GM19043 (cell line): ENCODE measurements at regions not wholly inside any gene's neighbourhood (a gene's known extent, or its start where the extent isn't known, plus 50 kb on each side); places are given as distances from the start of the nearest gene placed in this dataset.

Experiments used
- ATAC-seq: cut with Tn5 transposase; IDR thresholded peaks from one replicate; pipeline ENCODE4 v1.9.1; 2021; ENCODE audit warnings: low read depth; ENCODE audit not compliant: unreplicated experiment

DNA sequence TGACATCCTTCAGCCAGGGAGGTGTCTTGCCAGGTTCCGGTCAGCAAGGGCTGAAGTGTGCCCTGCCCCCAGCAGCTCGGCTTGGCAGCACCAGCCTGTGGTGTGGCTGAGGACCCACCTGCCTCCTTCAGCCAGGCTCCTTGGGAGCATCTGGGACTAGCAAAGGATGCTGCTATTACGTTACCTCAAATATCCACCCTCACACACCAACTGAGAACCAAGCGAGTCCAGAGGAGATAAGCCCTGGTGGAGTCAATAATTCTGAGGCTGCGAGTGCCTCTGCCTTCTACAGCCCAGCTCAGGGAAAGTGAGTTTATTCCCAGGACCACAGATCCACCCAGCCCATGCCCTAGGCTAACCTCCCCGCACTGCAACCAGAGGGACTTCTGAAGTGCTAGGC, 57.1 kb upstream of the FSTL4 start:
- no peak for ATAC-seq

DNA sequence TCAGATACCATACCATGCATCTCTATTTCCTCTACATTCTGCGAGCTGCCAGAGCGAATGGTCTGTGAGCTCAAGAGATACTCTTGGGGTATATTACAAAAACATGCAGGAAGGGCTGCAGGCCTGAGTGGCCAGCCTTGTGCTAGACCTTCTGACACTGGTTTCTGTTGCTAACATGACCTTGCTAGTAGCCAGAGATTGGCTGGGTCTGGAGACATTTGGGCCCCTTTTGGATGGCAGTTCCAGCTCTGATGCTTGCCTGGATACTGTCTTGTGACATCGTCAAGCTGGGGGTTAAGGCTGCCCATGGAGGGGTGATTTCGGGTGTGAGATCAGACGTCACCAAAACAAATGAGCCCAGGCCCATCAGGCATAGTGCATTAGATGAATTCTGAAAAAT, 56.1 kb upstream of the FSTL4 start:
- ATAC-seq = no peak

DNA sequence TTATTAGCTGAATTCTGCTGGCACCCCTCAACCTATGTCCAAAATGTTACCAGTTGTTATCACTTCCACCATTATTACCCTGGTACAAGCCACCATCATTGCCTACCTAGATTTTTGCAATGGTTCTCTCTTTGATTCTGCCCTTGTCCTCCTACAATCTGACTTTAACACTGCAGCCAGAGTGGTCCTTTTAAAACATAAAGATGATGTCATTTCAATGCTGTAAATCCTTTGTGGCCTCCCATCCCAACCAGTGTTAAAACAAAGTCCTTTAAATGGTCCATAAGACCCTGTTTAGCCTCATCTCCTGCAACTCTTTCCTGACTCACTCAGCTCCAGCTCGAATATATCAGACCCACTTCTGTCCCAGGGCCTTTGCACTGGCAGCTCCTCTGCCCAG, 54.9 kb upstream of the FSTL4 start:
- ATAC-seq = no peak

DNA sequence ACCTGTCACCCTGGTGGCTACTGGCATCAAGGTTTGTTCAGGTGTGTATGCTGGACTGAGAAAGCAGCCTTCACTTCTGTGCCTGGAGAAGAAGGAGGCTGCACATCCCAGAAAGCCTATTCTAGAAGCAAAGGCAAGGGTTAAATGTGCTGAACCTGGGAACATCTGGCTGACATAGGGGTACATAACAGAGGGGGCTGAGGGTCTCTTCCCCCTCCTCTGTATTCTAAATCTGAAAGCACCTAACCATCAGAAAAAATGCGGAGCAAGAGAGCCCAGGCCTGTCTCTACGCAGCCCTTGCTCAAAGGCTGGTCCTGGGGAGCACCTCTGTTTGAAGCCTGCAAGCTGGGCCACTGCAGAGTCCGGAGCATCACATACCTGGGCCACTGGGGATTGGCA, 53.2 kb upstream of the FSTL4 start:
- no peak for ATAC-seq

DNA sequence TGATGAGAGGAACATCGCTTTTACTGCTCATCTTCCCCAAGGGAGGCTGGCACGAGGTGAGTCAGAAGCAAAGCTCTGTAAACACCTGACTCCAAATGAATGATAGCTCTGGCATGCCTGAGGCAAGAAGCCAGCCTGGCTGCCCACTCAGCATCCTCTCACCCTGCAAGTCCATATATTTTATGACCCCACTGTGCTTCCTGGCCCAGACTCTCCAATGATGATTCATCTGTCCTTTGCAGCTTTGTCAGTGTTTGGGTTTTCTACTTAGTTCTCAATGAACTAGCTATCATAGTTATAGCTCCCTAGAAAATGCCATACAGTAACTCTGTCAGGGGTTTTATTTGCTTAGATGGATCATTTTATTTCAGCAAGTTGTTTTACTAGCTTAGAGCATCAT, 52.1 kb upstream of the FSTL4 start:
- no peak for ATAC-seq

DNA sequence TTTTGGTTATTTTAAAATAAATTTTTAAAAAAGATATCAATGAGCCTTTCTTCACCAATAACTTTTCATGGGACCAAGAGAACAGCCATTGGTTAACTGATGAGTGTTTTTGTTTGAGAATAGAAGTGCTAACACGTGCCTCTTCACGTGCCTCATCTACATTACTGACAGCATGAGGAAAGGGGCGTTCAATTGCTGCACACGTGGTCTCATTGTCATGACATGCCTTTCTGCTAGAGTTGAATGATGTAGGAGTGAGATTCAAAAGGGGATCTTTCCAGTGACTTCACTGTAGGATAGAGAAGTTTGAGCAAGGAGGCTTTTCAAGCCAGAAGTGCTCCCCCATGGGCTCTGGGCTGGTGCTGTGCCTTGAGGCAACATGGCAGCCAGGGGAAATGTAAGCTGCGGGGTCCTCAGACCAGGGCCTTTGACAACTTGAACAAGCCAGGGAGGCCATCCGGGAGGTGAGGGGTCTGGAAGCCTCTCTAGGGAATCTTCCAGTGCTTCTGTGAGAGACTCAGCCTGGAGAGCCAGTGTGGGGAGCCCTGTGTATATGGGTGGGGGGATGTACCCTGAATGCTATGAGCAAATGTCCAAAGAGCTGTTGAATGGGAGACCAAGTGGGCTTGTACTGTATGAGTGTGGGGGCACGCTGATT, 51.2 kb upstream of the FSTL4 start:
- ATAC-seq = no peak

DNA sequence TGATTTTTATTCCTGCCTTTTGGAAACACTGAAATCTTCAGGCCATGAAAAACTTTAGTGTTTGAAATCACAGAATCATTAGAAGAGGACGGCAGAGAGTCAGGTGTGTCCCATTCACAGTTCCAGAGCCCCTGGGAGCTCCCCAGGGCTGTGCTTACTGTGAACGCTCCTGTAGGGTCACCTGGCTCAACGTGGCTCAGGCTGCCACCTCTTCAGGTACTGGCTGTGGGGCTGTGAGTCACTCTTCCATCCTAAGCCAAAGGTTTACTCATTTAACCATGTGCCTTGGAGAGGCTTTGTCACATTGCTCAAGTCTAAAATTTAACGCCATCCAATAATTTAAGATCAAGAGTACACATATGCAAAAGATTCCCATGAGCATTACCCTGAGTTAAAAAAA, 50.2 kb upstream of the FSTL4 start:
- no peak for ATAC-seq
